OCI-LY3 (cell line): ENCODE measurements at regions not wholly inside any gene's neighbourhood (a gene's known extent, or its start where the extent isn't known, plus 50 kb on each side); places are given as distances from the start of the nearest gene placed in this dataset.

Experiments used
- H2AFZ ChIP-seq: fragments of 200-600, 300-600 bp; shearing (Covaris generic); 2 replicates; pipeline ENCODE4 v1.6.0; 2014; ENCODE audit warnings: antibody characterized with exemption, low read depth, low read length
- H3K27ac ChIP-seq: fragments of 200-600, 300-600 bp; sonication (generic); 2 replicates; pipeline ENCODE4 v1.5.1; 2014; ENCODE audit warnings: mild to moderate bottlenecking, low read length, moderate library complexity, mixed read lengths
- H3K27me3 ChIP-seq: fragments of 200-600, 300-600 bp; sonication (generic); 2 replicates; pipeline ENCODE4 v1.6.1; 2014; ENCODE audit warnings: low read depth, low read length, mixed read lengths
- H3K36me3 ChIP-seq: fragments of 200-600, 300-600 bp; sonication (generic); replicated peaks from 2 replicates; pipeline ENCODE3; 2014; ENCODE audit warnings: low read depth, low read length, mixed read lengths
- H3K4me1 ChIP-seq: fragments of 300-600, 200-600 bp; sonication (generic); 2 replicates; pipeline ENCODE4 v1.6.1; 2014; ENCODE audit warnings: low read length, mixed read lengths
- H3K4me2 ChIP-seq: fragments of 200-600, 300-600 bp; sonication (generic); 2 replicates; pipeline ENCODE4 v1.6.1; 2014; ENCODE audit warnings: low read length, mixed read lengths
- H3K4me3 ChIP-seq: fragments of 300-600, 200-600 bp; sonication (generic); 2 replicates; pipeline ENCODE4 v1.5.1; 2014; ENCODE audit warnings: antibody characterized with exemption, mild to moderate bottlenecking, low read length, moderate library complexity
- H3K79me2 ChIP-seq: fragments of 300-600, 200-600 bp; shearing (Covaris generic); 2 replicates; pipeline ENCODE4 v1.6.1; 2014; ENCODE audit warnings: mild to moderate bottlenecking, low read length, mixed read lengths
- H3K9ac ChIP-seq: fragments of 300-600, 200-600 bp; shearing (Covaris generic); 2 replicates; pipeline ENCODE4 v1.6.0; 2014; ENCODE audit warnings: mild to moderate bottlenecking, low read length, moderate library complexity
- H3K9me3 ChIP-seq: fragments of 200-600, 300-600 bp; shearing (Covaris generic); 2 replicates; pipeline ENCODE4 v1.6.1; 2014; ENCODE audit warnings: low read length, mixed read lengths; ENCODE audit not compliant: insufficient read depth
- H4K20me1 ChIP-seq: fragments of 200-600, 300-600 bp; sonication (generic); 2 replicates; pipeline ENCODE4 v1.6.1; 2016; ENCODE audit warnings: low read length, mixed read lengths; ENCODE audit not compliant: insufficient read depth
- CTCF ChIP-seq: fragments of 200-600, 300-600 bp; sonication (generic); IDR thresholded peaks from 2 replicates; pipeline ENCODE4 v1.5.1; 2014; ENCODE audit warnings: antibody characterized with exemption, low read length, low read depth
- EZH2phosphoT487 ChIP-seq: fragments of 200-600 bp; shearing (Covaris generic); IDR thresholded peaks from 2 replicates; pipeline ENCODE4 v1.6.1; 2018; ENCODE audit warnings: antibody characterized with exemption, mixed run types, low read depth

- Histone ChIP-seq H3K4me3 (no peak overlapping the region), H3K27ac (no peak overlapping the region), H3K4me1 (peaks cover 5% of the 10 kb centered on the region), H3K36me3 (no peaks in the 10 kb centered on the region), H3K79me2 (no peaks in the 10 kb centered on the region), H2AFZ (no peak overlapping the region), H4K20me1 (no peaks in the 10 kb centered on the region), H3K9ac (no peak overlapping the region), H3K27me3 (peaks cover 4% of the 10 kb centered on the region; the same call in 1 of the 2 replicates), H3K9me3 (no peaks in the 10 kb centered on the region), H3K4me2 (no peak overlapping the region)
- no peak for TF ChIP-seq CTCF
- TF ChIP-seq EZH2phosphoT487, result no peak
These were observed 101.0 kb upstream of the C3orf80 start for GRCh38 chr3:160124224-160124623.

GRCh38 chr3:160125258-160125657, 100.0 kb upstream of the C3orf80 start:
- H3K27ac ChIP-seq, result no peak overlapping the region
- H3K9me3 ChIP-seq, result no peaks in the 10 kb centered on the region
- H3K4me2 ChIP-seq, result no peak overlapping the region
- peaks cover 4% of the 10 kb centered on the region; the same call in 1 of the 2 replicates for H3K27me3 ChIP-seq
- no peak overlapping the region for H3K4me3 ChIP-seq
- no peak overlapping the region for H2AFZ ChIP-seq
- H4K20me1 ChIP-seq, result no peaks in the 10 kb centered on the region
- no peak for TF ChIP-seq CTCF
- no peak for TF ChIP-seq EZH2phosphoT487
- H3K36me3 ChIP-seq, result no peaks in the 10 kb centered on the region
- H3K79me2 ChIP-seq, result no peaks in the 10 kb centered on the region
- H3K9ac ChIP-seq, result no peak overlapping the region
- peaks cover 13% of the 10 kb centered on the region for H3K4me1 ChIP-seq

GRCh38 chr3:160126051-160126450, 99.2 kb upstream of the C3orf80 start:
- no peak overlapping the region for H3K27ac ChIP-seq

GRCh38 chr3:160126761-160127160, 98.5 kb upstream of the C3orf80 start:
- Histone ChIP-seq H3K27me3 (peaks cover 4% of the 10 kb centered on the region; the same call in 1 of the 2 replicates), H2AFZ (no peak overlapping the region), H4K20me1 (no peaks in the 10 kb centered on the region), H3K27ac (no peak overlapping the region), H3K79me2 (no peaks in the 10 kb centered on the region), H3K9ac (no peak overlapping the region), H3K4me2 (no peak overlapping the region), H3K4me1 (peaks cover 13% of the 10 kb centered on the region), H3K36me3 (no peaks in the 10 kb centered on the region), H3K4me3 (no peak overlapping the region), H3K9me3 (no peaks in the 10 kb centered on the region)
- TF ChIP-seq CTCF, result no peak
- TF ChIP-seq EZH2phosphoT487, result no peak

More at GRCh38 chr3:160126051-160126450, 99.2 kb upstream of the C3orf80 start:
- peaks cover 4% of the 10 kb centered on the region; the same call in 1 of the 2 replicates for H3K27me3 ChIP-seq
- no peaks in the 10 kb centered on the region for H3K36me3 ChIP-seq
- no peak overlapping the region for H2AFZ ChIP-seq
- H3K9ac ChIP-seq, result no peak overlapping the region
- H3K9me3 ChIP-seq, result no peaks in the 10 kb centered on the region
- no peaks in the 10 kb centered on the region for H4K20me1 ChIP-seq
- no peak overlapping the region for H3K4me2 ChIP-seq
- peaks cover 13% of the 10 kb centered on the region for H3K4me1 ChIP-seq
- no peaks in the 10 kb centered on the region for H3K79me2 ChIP-seq
- H3K4me3 ChIP-seq, result no peak overlapping the region
- no peak for TF ChIP-seq EZH2phosphoT487
- no peak for TF ChIP-seq CTCF
